ENCODE measurements at regions not wholly inside any gene's neighbourhood (a gene's known extent, or its start where the extent isn't known, plus 50 kb on each side); places are given as distances from the start of the nearest gene placed in this dataset.

DNA sequence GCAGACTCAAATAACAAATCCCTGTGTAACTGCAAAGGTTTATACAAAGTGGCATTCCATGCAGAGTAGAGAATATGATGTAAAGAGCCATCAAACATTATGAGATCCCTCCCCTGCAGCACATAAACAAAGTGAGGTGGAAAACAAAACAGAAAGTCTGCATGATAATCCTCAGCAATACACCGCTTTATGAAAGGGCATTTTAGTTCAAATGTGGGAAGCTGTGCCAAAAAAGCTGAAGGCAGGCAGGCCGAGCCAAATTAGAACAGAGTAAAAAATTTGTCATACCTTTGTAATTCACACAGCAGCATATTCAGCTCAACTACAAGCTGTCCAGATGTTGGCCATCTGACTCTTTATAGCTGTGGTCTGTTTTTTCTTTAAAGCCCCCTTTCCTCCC, 113.5 kb downstream of the LHX9 start:
- TF ChIP-seq GLIS3 (CRISPR knock-in tag; IDR thresholded peaks at IDR 0.05) (no peak), SNAI2 (CRISPR knock-in tag; IDR thresholded peaks at IDR 0.05) (no peak), RARB (CRISPR knock-in tag; IDR thresholded peaks at IDR 0.05) (no peak), ZFP3 (CRISPR knock-in tag; IDR thresholded peaks at IDR 0.05) (no peak), TOX (CRISPR knock-in tag; IDR thresholded peaks at IDR 0.05; ENCODE audit: borderline replicate concordance) (no peak), PPARA (CRISPR knock-in tag; IDR thresholded peaks at IDR 0.05; ENCODE audit: borderline replicate concordance) (no peak), ESRRG (CRISPR knock-in tag; IDR thresholded peaks at IDR 0.05) (no peak), ARNTL (CRISPR knock-in tag; IDR thresholded peaks at IDR 0.05; ENCODE audit: borderline replicate concordance, low read depth) (no peak), BACH2 (CRISPR knock-in tag; IDR thresholded peaks at IDR 0.05; ENCODE audit: borderline replicate concordance) (no peak), TCF4 (CRISPR knock-in tag; IDR thresholded peaks at IDR 0.05; ENCODE audit: borderline replicate concordance) (no peak)
- peak; percentile 45 for ATAC-seq

DNA sequence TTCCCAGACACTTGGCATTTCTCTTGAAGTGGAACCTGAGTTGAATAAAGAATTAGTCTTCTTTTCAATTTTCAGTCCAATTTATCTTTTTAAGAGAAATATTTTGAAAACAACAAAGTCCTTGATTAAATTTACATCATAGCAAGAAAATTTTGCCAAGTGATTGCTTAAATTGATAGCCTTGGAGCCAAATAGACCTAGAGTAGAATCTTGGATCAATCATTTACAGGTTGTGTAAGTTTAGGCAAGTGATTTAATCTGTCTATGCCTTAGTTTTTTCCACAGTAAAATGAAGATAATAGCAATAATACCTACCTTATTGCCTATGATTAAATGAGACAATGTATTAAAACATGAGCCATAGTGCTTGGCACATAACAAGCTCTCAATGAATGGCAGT, 113.9 kb downstream of the LHX9 start:
- ATAC-seq: no peak
- TF ChIP-seq ZNF70 (CRISPR knock-in tag; IDR thresholded peaks at IDR 0.05) (no peak), ZNF565 (CRISPR knock-in tag; conservative IDR thresholded peaks at IDR 0.05; ENCODE audit: low read depth) (no peak), OSR1 (CRISPR knock-in tag; IDR thresholded peaks at IDR 0.05) (no peak), ZFP3 (CRISPR knock-in tag; IDR thresholded peaks at IDR 0.05) (no peak), RARB (CRISPR knock-in tag; IDR thresholded peaks at IDR 0.05) (no peak), ARNTL (CRISPR knock-in tag; IDR thresholded peaks at IDR 0.05; ENCODE audit: borderline replicate concordance, low read depth) (no peak), ZC3H10 (CRISPR knock-in tag; IDR thresholded peaks at IDR 0.05) (no peak), BACH2 (CRISPR knock-in tag; IDR thresholded peaks at IDR 0.05; ENCODE audit: borderline replicate concordance) (no peak), TOX (CRISPR knock-in tag; IDR thresholded peaks at IDR 0.05; ENCODE audit: borderline replicate concordance) (no peak), TCF4 (CRISPR knock-in tag; IDR thresholded peaks at IDR 0.05; ENCODE audit: borderline replicate concordance) (no peak)
- TF ChIP-seq, protein P1, sequence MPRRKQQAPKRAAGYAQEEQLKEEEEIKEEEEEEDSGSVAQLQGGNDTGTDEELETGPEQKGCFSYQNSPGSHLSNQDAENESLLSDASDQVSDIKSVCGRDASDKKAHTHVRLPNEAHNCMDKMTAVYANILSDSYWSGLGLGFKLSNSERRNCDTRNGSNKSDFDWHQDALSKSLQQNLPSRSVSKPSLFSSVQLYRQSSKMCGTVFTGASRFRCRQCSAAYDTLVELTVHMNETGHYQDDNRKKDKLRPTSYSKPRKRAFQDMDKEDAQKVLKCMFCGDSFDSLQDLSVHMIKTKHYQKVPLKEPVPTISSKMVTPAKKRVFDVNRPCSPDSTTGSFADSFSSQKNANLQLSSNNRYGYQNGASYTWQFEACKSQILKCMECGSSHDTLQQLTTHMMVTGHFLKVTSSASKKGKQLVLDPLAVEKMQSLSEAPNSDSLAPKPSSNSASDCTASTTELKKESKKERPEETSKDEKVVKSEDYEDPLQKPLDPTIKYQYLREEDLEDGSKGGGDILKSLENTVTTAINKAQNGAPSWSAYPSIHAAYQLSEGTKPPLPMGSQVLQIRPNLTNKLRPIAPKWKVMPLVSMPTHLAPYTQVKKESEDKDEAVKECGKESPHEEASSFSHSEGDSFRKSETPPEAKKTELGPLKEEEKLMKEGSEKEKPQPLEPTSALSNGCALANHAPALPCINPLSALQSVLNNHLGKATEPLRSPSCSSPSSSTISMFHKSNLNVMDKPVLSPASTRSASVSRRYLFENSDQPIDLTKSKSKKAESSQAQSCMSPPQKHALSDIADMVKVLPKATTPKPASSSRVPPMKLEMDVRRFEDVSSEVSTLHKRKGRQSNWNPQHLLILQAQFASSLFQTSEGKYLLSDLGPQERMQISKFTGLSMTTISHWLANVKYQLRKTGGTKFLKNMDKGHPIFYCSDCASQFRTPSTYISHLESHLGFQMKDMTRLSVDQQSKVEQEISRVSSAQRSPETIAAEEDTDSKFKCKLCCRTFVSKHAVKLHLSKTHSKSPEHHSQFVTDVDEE (CRISPR knock-in tag; IDR thresholded peaks at IDR 0.05): no peak
- TF ChIP-seq, protein P2, sequence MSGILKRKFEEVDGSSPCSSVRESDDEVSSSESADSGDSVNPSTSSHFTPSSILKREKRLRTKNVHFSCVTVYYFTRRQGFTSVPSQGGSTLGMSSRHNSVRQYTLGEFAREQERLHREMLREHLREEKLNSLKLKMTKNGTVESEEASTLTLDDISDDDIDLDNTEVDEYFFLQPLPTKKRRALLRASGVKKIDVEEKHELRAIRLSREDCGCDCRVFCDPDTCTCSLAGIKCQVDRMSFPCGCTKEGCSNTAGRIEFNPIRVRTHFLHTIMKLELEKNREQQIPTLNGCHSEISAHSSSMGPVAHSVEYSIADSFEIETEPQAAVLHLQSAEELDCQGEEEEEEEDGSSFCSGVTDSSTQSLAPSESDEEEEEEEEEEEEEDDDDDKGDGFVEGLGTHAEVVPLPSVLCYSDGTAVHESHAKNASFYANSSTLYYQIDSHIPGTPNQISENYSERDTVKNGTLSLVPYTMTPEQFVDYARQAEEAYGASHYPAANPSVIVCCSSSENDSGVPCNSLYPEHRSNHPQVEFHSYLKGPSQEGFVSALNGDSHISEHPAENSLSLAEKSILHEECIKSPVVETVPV (CRISPR knock-in tag; IDR thresholded peaks at IDR 0.05): no peak
- TF ChIP-seq, protein P3, sequence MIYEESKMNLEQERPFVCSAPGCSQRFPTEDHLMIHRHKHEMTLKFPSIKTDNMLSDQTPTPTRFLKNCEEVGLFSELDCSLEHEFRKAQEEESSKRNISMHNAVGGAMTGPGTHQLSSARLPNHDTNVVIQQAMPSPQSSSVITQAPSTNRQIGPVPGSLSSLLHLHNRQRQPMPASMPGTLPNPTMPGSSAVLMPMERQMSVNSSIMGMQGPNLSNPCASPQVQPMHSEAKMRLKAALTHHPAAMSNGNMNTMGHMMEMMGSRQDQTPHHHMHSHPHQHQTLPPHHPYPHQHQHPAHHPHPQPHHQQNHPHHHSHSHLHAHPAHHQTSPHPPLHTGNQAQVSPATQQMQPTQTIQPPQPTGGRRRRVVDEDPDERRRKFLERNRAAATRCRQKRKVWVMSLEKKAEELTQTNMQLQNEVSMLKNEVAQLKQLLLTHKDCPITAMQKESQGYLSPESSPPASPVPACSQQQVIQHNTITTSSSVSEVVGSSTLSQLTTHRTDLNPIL (CRISPR knock-in tag; IDR thresholded peaks at IDR 0.05; ENCODE audit: low read depth): no peak

DNA sequence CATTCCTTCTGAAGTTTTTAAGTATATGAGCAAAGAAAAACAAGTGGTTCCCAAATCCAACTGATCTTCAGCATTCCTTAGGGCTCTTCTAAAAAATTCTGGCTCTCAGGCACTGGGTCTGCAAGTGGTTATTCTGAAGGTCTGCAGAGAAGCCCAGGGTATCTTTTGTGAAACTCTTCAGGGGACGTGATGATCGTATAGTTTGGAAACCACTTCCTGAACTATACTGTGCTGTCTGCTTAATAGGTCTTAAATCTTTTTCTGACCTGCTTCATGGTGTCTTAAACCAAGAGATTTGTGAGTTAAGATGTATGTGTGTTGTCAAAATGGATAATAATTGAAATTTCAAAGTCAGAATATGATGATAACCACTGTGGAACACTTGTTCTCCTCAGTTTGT, 115.5 kb downstream of the LHX9 start:
- no peak for TF ChIP-seq ZNF70 (CRISPR knock-in tag; IDR thresholded peaks at IDR 0.05)
- no peak for TF ChIP-seq OSR1 (CRISPR knock-in tag; IDR thresholded peaks at IDR 0.05)
- TF ChIP-seq, protein P4, sequence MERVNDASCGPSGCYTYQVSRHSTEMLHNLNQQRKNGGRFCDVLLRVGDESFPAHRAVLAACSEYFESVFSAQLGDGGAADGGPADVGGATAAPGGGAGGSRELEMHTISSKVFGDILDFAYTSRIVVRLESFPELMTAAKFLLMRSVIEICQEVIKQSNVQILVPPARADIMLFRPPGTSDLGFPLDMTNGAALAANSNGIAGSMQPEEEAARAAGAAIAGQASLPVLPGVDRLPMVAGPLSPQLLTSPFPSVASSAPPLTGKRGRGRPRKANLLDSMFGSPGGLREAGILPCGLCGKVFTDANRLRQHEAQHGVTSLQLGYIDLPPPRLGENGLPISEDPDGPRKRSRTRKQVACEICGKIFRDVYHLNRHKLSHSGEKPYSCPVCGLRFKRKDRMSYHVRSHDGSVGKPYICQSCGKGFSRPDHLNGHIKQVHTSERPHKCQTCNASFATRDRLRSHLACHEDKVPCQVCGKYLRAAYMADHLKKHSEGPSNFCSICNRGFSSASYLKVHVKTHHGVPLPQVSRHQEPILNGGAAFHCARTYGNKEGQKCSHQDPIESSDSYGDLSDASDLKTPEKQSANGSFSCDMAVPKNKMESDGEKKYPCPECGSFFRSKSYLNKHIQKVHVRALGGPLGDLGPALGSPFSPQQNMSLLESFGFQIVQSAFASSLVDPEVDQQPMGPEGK (CRISPR knock-in tag; IDR thresholded peaks at IDR 0.05; ENCODE audit: borderline replicate concordance): no peak
- TF ChIP-seq TOX (CRISPR knock-in tag; IDR thresholded peaks at IDR 0.05; ENCODE audit: borderline replicate concordance): no peak
- TF ChIP-seq, protein P1 (CRISPR knock-in tag; IDR thresholded peaks at IDR 0.05): no peak
- no peak for TF ChIP-seq ISL1 (CRISPR knock-in tag; IDR thresholded peaks at IDR 0.05)
- no peak for TF ChIP-seq ZC3H10 (CRISPR knock-in tag; IDR thresholded peaks at IDR 0.05)
- TF ChIP-seq ZFP3 (CRISPR knock-in tag; IDR thresholded peaks at IDR 0.05): no peak
- TF ChIP-seq, protein P2 (CRISPR knock-in tag; IDR thresholded peaks at IDR 0.05): no peak
- no peak for TF ChIP-seq GLIS3 (CRISPR knock-in tag; IDR thresholded peaks at IDR 0.05)
- no peak for TF ChIP-seq ARNTL (CRISPR knock-in tag; IDR thresholded peaks at IDR 0.05; ENCODE audit: borderline replicate concordance, low read depth)
- no peak for TF ChIP-seq CSDC2 (CRISPR knock-in tag; IDR thresholded peaks at IDR 0.05)
- TF ChIP-seq ESRRG (CRISPR knock-in tag; IDR thresholded peaks at IDR 0.05): no peak
- TF ChIP-seq PPARA (CRISPR knock-in tag; IDR thresholded peaks at IDR 0.05; ENCODE audit: borderline replicate concordance): no peak
- TF ChIP-seq ZNF565 (CRISPR knock-in tag; conservative IDR thresholded peaks at IDR 0.05; ENCODE audit: low read depth): no peak
- no peak for ATAC-seq
